ENCODE measurements at regions not wholly inside any gene's neighbourhood (a gene's known extent, or its start where the extent isn't known, plus 50 kb on each side); places are given as distances from the start of the nearest gene placed in this dataset.
A peak's percentile ranks its signal among the peaks of the same experiment; 100 is the strongest.
"Not testable (repeated sequence)": the region's sequence is repeated elsewhere in the genome, so short reads cannot be mapped to it uniquely, and the experiment has no call there.

DNA sequence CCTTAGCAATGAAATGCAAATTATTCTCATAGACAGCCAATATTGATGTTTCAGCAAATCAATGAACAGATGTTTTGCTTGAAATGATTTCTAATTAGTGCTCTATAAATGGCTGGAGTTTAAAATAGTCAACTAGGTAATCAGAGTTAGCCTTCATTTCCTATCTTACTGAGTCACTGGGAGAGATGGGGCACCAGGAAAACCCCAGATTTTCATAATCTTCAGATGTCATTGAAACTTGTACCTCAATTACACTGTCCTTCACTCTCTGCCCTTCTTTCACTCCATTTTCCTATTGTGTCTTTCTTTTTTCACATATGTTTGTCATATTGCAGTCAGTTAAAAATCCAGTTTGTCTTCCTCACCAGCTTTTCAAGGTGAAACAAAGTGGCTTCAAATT, 92.7 kb downstream of the C12orf75 start:
- DNase-seq, result no peak

DNA sequence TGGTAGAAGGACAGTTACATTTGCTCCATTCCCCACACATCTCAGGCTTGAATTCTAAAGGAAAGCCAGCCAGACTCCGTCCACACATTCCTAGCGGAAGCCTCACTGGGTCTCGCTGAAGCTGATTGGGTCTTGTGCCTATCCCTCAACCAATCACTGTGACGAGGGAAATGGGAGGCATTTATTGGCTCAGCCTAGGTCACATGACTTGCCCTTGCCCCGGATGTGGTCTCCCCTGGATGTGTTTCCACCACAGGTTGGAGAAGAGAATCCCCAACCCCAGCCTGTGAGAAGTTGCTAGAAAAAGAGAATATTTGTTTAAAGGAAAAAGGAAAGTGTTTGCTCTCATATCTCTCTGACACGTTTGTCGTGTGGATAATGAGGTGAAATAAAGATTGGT, 93.4 kb downstream of the C12orf75 start:
- DNase-seq, result no peak

DNA sequence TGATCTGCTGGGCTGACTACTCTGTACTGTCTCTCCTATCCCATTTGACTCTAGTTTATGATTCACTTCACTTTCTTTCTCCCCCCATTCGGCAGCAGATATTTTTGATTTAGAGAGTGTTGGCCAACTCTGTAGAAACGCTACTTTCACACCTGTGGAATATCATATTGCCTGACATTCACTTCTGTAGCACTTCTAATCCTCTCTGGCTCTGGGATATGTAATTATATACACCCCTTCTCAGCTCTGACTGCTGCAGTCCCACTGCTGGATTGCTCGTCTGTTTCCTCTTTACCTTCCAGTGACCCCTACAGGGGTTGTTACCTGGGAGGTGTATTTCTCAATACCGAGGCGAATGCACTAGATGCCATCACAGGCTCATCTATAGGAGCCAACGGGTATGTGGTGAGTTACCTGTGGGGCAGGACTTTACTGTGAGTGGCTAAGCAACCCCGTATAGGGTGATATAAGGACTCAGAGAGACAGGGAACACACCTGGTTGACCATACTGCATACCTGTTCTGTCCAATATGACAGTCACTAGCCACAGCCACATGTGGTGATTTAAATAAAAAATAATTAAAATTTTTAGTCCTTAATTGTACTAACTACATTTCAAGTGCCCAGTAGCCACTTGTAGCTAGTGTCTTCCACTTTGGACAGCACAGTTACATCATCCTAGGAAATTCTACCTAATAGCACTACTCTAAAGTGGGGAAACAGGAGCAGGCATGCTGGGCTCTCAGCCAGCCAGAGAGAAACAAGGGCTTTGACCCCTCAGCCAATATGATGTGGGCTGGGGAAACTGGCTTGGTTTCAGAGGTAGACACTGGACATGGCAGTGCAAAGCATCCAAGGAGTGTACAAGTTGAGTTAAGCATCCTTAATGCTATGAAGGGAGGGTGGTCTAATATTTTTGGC, 95.0 kb downstream of the C12orf75 start:
- no peak for DNase-seq

DNA sequence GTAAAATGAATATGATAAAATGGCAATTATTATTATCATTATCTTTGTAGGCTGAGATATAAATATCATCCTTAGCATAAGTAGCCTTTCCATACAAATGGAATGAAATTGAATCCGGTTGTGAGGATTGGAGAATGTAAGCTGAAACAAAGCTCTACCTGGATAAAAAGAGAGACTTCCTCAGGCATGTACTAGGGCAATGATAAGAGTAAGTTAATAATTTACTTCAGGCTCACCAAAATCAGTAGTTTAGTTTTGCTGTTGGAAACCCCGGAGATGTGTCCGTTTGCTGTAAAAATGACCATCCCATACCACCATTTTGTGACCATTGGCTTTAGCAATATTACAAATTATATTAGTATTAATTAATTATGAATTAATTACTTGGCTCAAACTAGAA, 96.3 kb downstream of the C12orf75 start:
- DNase-seq, result no peak

DNA sequence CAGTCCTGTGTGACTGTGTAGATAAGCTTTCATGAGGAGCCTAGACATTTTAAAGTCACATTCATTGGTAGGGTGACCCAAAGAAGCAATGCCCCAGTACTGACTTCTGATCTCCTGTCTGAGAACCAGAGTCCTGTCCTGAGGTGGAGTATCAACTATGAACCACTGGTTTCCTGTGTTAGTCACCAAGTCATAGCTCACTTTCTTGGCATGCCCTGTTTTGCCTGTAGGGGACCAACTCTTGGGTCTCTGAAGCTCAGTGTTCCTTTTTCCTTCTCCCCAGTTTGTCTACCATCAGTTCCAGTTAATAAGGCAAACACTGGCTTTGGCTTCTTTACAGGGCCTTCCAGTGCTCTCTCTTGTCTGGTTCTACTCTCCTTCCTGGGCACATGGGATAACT, 97.4 kb downstream of the C12orf75 start:
- no peak for DNase-seq

DNA sequence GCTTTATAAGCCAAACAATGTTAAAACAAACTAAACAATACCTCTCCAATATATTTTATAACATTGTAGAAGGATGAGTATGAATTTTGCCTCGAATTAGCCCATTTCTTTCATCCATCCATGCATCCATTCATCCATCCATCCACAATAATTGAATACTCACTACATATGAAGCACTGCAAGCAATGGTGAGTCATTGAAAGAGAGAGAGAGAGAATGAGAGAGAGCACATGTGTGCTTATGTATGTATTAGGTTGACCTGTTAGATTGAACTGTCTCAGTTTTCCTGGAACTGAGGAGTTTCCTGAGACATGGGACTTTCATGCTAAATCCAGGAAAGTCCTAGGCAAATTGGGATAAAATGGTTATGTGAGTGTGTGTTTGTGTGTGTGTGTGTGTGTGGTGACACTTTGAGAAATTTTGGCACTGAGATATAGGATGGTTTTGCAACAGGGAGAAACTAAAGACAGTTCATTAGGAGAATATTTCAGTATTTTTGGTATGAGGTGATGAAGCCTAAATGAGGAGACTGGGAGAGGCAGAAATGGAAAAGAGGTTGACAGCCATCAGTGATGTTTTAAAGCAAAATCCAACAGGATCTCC, 98.4 kb downstream of the C12orf75 start:
- no peak for DNase-seq

DNA sequence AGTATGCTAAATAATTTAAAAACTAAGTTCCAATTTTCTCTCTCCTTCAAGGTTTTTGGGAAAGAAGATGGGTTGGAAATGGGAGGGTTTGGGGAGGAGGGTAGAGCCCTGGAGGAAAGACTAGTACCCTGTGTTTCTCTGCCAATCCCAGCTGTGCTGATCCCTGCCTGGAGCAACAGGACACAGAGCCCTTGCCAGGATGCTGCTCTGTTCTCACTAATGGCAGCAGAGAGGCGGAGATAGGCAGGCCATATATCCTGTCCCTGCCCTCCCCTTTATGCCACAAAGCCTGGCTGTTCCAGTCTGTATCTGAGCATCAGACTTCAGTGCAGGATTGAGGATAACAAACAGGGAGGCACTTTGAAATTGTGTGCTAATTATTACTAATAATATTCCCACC, 99.0 kb downstream of the C12orf75 start:
- DNase-seq, result no peak

DNA sequence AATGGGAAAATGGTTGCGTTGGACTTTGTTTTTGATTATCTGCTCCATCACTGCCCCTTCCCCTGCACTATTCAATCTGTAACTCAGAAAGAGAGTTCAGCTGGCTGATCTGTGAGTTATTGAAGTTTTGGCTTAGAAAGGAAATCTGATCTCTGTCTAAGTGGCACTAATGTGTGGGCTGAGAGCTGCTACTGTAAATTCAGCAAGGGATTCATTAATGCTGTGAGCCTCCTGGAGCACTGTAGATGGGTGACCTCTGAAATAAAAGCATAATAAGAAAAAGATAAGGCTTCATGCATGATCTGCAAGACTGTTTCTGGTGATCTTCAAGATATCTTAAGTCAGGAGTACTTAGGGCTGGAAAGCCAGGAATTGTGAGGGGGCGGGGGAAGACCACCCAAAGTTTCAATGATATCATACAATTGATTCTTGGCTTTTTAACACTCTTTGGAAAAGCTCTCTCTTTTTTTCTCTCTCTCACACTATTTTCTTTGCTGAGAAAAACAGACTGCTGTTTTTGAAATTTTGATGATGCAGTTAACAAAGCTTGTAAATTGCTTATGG, 101.1 kb downstream of the C12orf75 start:
- no peak for DNase-seq

DNA sequence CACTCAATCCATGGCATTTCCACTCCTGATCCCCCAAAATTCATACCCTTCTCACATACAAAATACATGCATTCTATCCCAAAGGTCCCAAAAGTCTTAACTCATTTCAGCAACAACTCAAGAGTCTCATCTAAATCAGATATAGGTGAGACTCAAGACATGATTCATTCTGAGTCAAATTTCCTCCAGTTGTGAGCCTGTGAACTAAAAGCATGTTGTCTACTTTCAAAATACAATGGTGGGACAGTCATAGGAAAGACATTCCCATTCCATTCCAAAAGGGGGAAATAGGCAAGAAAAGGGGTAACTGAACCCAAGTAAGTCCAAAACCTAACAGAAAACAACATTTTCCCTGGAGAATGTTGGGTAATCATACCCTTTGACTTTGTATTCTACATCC, 103.3 kb downstream of the C12orf75 start:
- peak; percentile 2 for DNase-seq

DNA sequence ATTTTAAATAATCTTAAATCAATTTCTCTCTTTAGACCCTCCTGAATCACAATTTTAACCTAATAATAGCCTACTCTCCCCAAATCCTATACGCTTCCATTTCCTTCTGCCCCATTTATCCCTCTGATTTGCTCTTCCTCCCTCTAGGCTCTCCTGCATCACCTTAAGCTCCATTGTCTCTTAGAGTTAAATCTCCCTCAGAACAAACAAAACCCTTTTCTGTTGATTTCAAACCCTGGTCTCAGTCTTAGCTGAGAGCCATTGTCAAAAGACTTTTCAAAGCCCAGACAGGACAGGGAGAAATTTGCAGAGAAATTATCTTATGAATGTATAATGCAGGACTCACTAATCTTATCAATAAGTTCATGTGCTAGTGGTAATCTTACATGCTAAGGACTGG, 106.1 kb downstream of the C12orf75 start:
- DNase-seq, result no peak

DNA sequence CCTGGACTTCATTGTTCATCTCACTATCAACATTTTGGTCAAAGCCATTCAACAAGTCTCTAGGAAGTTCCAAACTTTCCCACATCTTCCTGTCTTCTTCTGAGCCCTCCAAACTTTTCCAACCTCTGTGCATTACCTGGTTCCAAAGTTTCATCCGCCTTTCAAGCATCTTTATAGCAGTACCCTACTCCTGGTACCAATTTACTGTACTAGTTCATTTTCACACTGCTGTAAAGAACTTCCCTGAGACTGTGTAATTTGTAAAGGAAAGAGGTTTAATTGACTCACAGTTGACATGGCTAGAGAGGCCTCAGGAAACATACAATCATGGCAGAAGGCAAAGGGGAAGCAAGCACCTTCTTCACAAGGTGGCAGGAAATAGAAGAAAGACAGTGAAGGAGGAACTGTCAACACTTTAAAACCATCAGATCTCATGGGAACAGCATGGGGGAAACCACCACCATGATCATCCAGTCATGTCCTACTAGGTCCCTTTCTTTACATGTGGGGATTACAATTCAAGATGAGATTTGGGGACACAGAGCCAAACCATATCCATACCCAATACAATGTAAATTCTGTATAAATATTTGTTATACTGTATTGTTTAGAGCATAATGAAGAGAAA, 109.7 kb downstream of the C12orf75 start:
- no peak for DNase-seq

DNA sequence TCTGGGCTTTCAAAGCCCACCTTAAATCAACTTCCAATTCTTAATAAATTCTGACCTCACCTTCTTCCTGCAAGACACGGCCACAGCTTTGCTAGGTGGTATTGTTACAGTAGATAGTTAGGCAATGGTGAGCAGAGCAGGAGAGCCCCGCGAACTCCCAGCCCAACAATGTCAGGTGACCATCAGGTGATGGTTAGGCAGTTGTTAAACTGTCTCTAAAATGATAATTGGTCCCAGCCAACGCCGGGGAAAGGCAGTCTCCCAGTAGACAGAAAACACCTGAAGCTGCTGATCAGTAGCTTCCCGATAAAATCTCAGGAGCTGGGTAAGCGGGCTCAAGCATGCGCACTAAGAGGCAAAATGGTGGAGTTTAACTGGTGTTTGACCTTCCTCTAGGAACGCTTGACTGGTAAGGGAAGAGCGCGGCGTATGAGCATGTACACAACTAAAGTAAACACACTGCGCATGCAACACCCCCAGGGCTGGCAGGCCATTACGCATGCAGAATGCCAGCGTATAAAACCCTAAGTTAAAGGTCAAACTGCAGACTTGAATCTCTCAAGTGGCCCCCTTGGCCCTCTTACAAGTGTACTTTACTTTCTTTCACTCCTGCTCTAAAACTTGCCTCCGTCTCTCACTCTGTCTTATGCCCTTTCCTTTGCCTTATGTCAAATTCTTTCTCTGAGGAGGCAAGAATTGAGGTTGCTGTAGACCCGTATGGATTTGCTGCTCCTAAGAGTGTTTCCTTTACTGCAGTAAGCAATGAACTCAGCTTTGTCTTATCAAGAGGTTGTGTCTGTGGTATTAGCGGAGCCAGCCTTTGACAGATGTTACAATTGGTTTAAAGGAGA, 113.5 kb downstream of the C12orf75 start:
- DNase-seq, result no peak

DNA sequence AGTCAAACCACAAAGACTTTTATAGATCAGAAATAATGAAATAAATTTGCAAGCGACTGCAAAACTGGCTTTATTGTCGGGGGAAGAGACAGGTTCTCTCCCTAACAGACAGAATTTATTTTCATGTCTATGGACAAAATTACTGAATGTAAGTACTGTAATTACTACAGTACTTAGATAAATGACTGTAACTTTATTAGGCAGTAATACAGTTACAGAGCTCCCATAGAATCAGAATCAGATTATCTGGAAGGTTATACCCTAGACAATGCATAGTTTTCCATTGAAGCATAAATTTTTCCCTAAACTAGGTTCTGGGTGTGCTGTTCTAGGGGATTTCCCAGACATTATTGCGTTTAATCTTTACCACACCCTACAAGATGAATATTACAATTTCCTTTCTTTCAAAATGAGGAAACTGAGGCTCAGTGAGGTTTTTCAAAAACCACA, 114.2 kb downstream of the C12orf75 start:
- no peak for DNase-seq

DNA sequence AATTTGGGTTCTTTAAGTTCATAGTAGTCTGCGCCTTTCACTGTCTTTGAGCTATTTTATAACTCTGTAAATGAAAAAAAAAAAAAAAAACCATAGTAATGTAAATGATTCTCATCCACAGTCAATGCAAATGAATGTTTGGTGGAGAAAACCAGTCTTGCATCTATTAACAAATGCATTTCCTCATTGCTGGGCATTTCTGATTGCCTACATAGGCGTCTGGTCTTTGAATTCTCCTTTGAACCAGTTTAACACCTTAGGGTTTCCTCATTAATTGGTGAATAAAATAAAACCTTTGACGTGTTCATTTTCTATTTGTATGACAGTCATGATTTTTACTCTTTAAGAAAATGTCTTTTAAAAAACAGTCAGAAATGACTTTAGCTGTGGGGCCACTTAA, 114.8 kb downstream of the C12orf75 start:
- DNase-seq, result no peak

DNA sequence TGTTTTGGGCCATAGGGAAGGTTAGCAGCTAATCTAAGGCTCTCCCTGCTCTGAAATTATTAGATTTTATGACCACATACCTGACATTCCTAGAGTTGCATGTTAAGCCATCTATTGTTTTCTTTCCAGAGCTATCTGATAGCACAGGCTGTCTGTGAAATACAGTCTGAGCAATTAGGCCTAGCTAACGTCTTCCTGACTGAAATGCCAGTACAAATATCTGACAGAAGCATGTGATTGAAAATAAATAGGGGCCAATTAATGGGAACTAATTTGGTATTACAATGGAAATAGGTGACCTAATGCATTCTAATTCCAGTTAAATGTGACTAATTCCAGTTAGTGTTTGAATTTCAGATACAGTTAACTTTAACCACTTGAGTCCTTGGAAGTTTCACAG, 115.2 kb downstream of the C12orf75 start:
- DNase-seq, result no peak

DNA sequence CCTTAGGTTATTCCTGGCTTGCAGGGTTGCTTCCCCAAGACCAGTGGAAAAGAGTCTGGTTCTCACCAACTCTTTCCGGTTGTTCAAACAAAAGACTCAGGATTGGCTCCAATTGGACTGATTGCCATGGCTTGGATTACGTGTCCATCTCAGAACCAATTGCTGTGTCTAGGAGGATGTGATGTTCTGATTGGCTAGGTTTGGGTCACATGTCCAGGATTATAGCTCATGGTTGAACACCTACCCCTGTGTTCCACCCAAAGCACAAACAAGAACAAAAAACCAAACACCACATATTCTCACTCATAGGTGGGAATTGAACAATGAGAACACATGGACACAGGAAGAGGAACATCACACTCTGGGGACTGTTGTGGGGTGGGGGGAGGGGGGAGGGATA, 116.0 kb downstream of the C12orf75 start:
- DNase-seq, result not testable (repeated sequence)

DNA sequence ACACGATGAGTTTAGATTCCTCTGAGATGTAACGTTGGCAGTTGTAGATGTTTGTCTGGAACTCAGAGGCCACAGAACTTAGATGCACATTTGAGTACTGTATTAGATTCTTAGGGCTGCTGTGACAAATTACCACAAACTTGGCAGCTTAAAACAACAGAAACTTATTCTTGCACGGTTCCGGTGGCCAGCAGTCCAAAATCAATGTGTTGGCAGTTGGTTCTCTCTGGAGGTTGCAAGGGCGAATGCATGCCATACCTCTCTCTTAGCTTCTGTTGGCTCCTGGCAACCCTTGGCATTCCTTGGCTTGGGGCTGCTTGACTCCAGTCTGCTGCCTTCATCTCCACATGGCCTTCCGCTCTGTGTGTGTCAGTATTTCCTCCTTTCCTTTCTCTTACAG, 118.9 kb downstream of the C12orf75 start:
- no peak for DNase-seq

DNA sequence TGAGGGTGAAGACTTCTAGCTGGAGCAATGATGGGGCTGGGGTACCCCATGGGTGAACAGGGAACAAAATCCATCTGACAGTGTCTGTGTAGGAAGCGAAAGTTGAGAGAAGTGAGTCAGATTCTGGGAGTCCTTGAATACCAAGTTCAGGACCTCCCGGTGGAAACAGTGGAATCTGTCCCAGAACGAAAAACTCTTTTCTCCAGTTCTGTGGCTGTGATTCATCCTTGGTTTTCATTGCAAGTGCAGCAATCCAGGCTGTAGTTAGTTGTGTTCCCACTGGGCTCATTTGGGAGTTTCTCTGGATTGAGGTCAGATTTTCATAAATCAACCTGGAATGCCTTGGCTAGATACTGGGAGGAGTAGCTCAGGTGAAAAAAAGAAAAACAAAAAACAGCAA, 120.7 kb downstream of the C12orf75 start:
- DNase-seq, result peak; percentile 37

DNA sequence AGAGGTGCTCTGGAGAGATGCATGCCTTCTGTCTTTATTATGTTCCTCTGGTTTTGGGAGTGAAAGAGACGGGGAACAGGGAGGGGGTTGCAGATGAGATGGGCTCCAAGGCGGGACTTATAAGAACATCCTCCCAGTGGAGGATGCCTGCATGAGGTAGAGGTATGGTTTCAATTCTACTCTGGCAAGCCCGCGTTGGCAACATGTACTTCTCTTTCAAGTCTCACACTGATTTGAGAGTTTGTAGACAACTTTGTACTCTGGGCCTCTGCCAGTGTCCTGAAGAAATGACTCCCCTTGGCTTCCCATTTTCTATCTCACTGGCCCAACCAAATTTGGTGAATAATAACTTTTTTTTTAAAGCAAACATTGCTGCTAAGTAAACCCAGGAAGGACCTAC, 121.3 kb downstream of the C12orf75 start:
- DNase-seq, result no peak

DNA sequence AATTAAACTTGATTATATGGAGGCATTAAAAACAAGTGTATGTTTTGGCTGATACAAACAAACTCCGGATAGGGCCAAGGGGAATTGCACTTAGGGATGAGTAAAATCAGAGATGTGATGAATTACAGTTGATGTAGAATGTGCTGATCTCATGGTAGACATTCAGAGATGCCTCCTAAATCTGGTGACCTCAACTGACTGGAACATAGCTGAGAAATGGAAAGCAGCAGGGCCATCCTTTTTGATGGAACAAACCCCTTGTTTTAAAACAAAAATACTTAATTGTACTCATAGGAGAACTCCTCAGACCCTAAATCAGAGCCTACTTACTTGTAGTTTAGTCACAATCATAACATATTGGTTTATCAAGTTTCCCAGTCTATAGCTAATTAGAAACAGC, 122.8 kb downstream of the C12orf75 start:
- DNase-seq, result no peak

DNA sequence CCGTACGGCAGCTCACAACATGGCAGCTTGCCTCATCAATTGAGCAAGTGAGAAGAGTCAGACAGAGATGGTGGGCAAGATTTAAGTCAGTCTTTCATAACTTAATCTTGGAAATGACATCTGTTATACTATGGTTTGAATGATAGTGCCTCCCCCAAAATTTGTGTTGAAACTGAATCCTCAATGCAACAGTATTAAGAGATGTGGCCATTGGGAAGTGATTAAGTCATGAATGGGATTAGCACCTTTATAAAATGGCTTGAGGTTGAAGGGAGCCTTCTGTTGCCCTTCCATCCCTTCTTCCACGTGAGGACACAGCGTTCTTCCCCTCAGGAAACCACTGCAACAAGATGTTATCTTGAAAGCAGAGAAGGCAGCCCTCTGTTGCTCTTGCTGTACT, 124.2 kb downstream of the C12orf75 start:
- DNase-seq, result no peak

DNA sequence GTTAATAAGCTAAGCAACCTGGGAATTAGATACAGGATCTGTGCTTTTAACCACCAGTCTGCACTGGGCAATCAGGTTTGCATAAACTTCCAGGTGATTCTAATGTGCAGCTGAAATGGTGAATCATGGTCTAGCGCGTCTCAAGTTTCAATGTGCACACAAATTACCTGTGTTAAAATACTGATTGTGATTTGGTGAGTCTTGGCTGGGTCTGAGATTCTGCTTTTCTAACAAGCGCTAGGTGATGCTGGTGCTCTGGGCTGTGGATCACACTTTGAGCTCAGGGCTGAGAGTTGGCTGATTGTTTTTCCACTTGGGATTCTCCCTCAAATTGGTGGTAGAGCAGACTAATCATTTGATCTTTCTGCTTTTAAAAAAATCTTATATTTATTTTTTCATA, 124.8 kb downstream of the C12orf75 start:
- DNase-seq, result no peak

DNA sequence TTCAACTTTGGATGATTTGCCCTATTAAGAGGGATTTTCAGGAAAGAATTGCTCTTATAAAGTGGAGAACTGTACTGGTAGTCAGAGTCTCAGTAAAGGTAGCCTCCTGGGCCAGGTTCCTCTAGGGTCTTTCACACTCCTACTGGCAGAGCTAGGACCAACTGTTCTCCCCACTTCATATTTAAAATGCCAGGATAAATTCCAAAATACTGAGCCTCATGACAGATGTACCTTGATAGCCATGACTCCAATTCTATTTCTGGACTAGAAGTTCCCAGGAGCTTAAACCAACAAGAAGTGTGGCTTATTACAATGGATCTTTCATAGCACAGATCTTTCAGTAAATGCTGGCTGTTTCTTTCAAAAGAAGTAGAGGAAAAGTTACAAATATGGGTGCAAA, 126.5 kb downstream of the C12orf75 start:
- no peak for DNase-seq

Measured in amniotic stem cell (primary cell).